GM12864 (cell line): ENCODE measurements at regions not wholly inside any gene's neighbourhood (a gene's known extent, or its start where the extent isn't known, plus 50 kb on each side); places are given as distances from the start of the nearest gene placed in this dataset.

Source experiments
- DNase-seq: peaks from one replicate; pipeline ENCODE4 v3.0.0-alpha.2; 2011; ENCODE audit warnings: low read depth
- H3K4me3 ChIP-seq: 2 replicates; pipeline ENCODE4 v1.5.1; 2011; ENCODE audit warnings: mild to moderate bottlenecking, low read depth, low read length, control low read depth
- CTCF ChIP-seq: IDR thresholded peaks from 2 replicates; pipeline ENCODE4 v1.5.1; 2011; ENCODE audit warnings: low read depth, mild to moderate bottlenecking, moderate library complexity, low read length, control low read depth, inconsistent platforms; ENCODE audit errors: missing control alignments

GRCh38 chr13:47455626-47456025 lies 545.4 kb downstream of the SUCLA2 start:
- no peak overlapping the region for H3K4me3 ChIP-seq
- no peak for DNase-seq
- TF ChIP-seq CTCF: no peak

DNA sequence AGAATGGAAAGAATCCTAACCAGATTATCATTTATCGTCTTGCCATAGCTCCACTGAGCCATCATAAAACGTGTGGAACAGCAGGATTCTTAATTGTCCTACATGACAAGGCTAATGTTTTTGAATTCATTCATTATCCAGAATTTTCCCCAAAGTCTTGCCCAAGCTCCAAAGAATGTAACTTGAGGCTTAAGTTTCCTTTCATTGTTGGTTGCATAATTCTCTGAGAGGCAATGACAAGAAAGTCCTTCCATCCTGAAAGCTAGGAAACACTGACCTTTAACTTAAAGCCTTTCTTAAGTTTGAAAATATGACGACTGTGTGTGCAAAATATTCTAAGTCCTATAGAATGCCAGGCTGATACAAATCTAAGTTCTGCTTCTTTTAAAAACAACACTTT lies 546.1 kb downstream of the SUCLA2 start:
- TF ChIP-seq CTCF: no peak
- H3K4me3 ChIP-seq: no peak overlapping the region
- DNase-seq: no peak

GRCh38 chr13:47437406-47437805 lies 540.6 kb upstream of the HTR2A start:
- TF ChIP-seq CTCF: no peak
- DNase-seq: no peak
- H3K4me3 ChIP-seq: no peak overlapping the region

DNA sequence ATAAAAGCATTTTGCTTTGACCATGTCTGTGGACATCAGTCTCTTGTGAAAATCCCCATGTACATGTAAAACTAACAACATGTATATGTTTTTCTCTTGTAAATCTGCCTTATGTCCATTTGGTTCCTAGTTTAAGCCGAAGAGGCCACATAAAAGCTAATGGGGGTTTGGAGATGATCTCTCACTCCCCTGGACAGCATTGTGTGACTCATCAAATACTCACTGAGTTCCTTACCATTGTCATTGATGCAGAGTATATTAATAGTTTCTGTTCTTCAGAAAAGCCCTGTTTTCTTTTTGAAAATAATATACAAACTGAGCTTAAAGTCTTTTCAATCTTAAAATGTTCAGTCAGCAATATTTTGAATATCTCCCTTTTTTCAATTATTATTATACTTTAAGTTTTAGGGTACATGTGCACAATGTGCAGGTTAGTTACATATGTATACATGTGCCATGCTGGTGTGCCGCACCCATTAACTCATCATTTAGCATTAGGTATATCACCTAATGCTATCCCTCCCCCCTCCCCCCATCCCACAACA lies 536.7 kb upstream of the HTR2A start:
- no peak for DNase-seq
- TF ChIP-seq CTCF: no peak
- H3K4me3 ChIP-seq: no peak overlapping the region

GRCh38 chr13:47426126-47426849 lies 529.4 kb upstream of the HTR2A start:
- H3K4me3 ChIP-seq: no peak overlapping the region
- TF ChIP-seq CTCF: no peak
- DNase-seq: no peak

GRCh38 chr13:47421525-47421924 lies 524.7 kb upstream of the HTR2A start:
- no peak overlapping the region for H3K4me3 ChIP-seq
- DNase-seq: no peak
- TF ChIP-seq CTCF: no peak

DNA sequence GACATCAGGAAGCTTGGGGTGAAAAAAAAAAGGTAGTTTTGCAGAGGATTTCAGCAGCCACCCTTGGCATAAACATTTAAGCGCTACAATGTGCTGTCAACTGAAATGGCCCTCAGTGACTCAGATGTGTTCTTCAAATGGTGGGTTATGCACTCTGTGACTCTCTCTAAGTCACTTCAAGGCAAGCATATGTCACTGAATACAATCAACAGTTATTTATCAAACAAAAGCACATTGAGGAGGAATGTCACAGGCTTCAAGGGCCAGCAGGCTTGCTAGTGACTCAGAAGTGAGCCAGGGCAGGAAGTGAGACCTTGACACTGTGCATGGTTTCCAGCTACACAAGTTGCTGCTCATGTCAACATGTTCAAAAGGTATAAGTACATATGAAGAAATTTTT lies 523.7 kb upstream of the HTR2A start:
- no peak overlapping the region for H3K4me3 ChIP-seq
- TF ChIP-seq CTCF: no peak
- DNase-seq: no peak
